K562 (cell line): ENCODE measurements at regions not wholly inside any gene's neighbourhood (a gene's known extent, or its start where the extent isn't known, plus 50 kb on each side); places are given as distances from the start of the nearest gene placed in this dataset.

Source experiments
- CSDE1 ChIP-seq, 2 experiments: fragments of 450-650 bp; IDR thresholded peaks; 2 replicates each; pipeline ENCODE4 v1.6.1; 2016; ENCODE audit warnings: mild to moderate bottlenecking in 1 of 2
- DDX20 ChIP-seq: fragments of 450-650 bp; IDR thresholded peaks from 2 replicates; pipeline ENCODE4 v1.6.1; 2016; ENCODE audit warnings: missing genetic modification characterization, low read depth, mild to moderate bottlenecking, missing compliant biosample characterization, moderate library complexity
- ETS2 ChIP-seq: IDR thresholded peaks from 2 replicates; pipeline ENCODE4 v1.6.1; 2016; ENCODE audit warnings: borderline replicate concordance, missing genetic modification characterization, mild to moderate bottlenecking, moderate library complexity, missing compliant biosample characterization; ENCODE audit not compliant: poor library complexity, severe bottlenecking
- HDAC6 ChIP-seq: IDR thresholded peaks from 2 replicates; pipeline ENCODE4 v1.6.1; 2012; ENCODE audit warnings: low read depth, mild to moderate bottlenecking, control low read depth, inconsistent platforms, low read length, moderate library complexity
- POLR2A ChIP-seq: fragments of 450-650 bp; conservative IDR thresholded peaks from 2 replicates; pipeline ENCODE4 v1.6.1; 2016
- XRCC4 ChIP-seq: IDR thresholded peaks from one replicate; pipeline ENCODE4 v1.6.1; 2011; ENCODE audit not compliant: insufficient read depth, insufficient read length; ENCODE audit errors: extremely low read depth
- ZNF77 ChIP-seq: fragments of 250-450 bp; sonication (Bioruptor Pico); IDR thresholded peaks from 2 replicates; pipeline ENCODE4 v1.5.0; 2020
- TF ChIP-seq, protein P1 (sequence below): fragments of 450-650 bp; IDR thresholded peaks from 2 replicates; pipeline ENCODE4 v1.6.1; 2016; ENCODE audit warnings: antibody characterized with exemption
- TF ChIP-seq, protein P2 (sequence below): fragments of 450-650 bp; formaldehyde crosslinking; IDR thresholded peaks from 2 replicates; pipeline ENCODE4 v1.4.0; 2020; ENCODE audit warnings: mild to moderate bottlenecking
- TF ChIP-seq, protein P3 (sequence below), 2 experiments: IDR thresholded peaks; 2 replicates each; pipeline ENCODE4 v1.6.1; 2012; ENCODE audit warnings: improper control_type of control experiment in 2 of 2, low read depth in 2 of 2, low read length in 2 of 2, borderline replicate concordance in 1 of 2
- TF ChIP-seq, protein P4 (sequence below): sonication (generic); formaldehyde crosslinking; IDR thresholded peaks from 2 replicates; pipeline ENCODE4 v1.9.0; 2022; ENCODE audit warnings: mild to moderate bottlenecking, missing genetic modification reagents
- TF ChIP-seq, protein P5 (sequence below): fragments of 250-450 bp; sonication (Bioruptor Pico); IDR thresholded peaks from 2 replicates; pipeline ENCODE4 v1.5.0; 2021; ENCODE audit warnings: mild to moderate bottlenecking, borderline replicate concordance
- TF ChIP-seq, protein P6 (sequence below): fragments of 250-450 bp; sonication (Bioruptor Pico); IDR thresholded peaks from 2 replicates; pipeline ENCODE4 v1.5.0; 2021
- TF ChIP-seq, protein P7 (sequence below): fragments of 150-350 bp; IDR thresholded peaks from 2 replicates; pipeline ENCODE4 v1.6.1; 2014; ENCODE audit warnings: low read depth, mild to moderate bottlenecking, low read length, borderline replicate concordance

DNA sequence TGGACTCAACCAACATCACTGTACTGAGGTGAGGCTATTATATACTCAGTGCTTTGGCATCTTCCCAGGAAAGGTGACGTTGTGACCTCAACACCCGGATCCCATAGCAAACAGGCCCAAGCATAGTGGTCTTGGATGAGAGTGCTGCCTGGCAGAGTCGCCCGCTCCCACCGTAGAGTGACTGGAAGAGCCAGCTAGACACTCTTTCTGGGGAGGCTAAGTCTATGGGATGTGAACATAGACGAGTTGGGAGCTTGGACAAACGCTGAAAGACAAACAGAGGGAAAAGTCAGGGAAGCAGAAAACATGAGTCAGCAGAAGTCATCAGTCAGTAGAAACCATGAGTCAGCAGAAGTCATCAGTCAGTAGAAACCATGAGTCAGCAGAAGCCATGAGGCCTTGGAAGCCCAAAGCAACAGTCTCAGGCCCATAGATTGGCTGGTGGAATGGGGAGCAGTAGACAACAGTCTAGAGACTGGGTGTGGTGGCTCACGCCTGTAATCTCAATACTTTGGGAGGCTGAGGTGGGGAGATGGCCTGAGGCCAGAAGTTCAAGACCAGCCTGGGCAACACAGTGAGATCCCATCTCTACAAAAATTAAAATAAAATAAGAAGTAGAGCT is 66.4 kb upstream of the MAP1LC3B2 start (continued):
- TF ChIP-seq, protein P1, sequence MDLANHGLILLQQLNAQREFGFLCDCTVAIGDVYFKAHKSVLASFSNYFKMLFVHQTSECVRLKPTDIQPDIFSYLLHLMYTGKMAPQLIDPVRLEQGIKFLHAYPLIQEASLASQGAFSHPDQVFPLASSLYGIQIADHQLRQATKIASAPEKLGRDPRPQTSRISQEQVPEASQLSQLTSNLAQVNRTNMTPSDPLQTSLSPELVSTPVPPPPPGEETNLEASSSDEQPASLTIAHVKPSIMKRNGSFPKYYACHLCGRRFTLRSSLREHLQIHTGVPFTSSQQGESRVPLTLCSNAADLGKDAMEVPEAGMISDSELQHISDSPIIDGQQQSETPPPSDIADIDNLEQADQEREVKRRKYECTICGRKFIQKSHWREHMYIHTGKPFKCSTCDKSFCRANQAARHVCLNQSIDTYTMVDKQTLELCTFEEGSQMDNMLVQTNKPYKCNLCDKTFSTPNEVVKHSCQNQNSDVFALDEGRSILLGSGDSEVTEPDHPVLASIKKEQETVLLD: peak; percentile 76; the same call in 1 of the 2 replicates
- TF ChIP-seq, protein P2, sequence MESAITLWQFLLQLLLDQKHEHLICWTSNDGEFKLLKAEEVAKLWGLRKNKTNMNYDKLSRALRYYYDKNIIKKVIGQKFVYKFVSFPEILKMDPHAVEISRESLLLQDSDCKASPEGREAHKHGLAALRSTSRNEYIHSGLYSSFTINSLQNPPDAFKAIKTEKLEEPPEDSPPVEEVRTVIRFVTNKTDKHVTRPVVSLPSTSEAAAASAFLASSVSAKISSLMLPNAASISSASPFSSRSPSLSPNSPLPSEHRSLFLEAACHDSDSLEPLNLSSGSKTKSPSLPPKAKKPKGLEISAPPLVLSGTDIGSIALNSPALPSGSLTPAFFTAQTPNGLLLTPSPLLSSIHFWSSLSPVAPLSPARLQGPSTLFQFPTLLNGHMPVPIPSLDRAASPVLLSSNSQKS (CRISPR knock-in tag): no peak
- TF ChIP-seq ZNF77 (no peak), CSDE1 (IDR thresholded peaks at IDR 0.05) (no peak), POLR2A (no peak), ETS2 (tag) (no peak), XRCC4 (no peak), DDX20 (tag) (no peak), HDAC6 (no peak)
- TF ChIP-seq, protein P3, sequence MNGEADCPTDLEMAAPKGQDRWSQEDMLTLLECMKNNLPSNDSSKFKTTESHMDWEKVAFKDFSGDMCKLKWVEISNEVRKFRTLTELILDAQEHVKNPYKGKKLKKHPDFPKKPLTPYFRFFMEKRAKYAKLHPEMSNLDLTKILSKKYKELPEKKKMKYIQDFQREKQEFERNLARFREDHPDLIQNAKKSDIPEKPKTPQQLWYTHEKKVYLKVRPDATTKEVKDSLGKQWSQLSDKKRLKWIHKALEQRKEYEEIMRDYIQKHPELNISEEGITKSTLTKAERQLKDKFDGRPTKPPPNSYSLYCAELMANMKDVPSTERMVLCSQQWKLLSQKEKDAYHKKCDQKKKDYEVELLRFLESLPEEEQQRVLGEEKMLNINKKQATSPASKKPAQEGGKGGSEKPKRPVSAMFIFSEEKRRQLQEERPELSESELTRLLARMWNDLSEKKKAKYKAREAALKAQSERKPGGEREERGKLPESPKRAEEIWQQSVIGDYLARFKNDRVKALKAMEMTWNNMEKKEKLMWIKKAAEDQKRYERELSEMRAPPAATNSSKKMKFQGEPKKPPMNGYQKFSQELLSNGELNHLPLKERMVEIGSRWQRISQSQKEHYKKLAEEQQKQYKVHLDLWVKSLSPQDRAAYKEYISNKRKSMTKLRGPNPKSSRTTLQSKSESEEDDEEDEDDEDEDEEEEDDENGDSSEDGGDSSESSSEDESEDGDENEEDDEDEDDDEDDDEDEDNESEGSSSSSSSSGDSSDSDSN (IDR thresholded peaks at IDR 0.05; ENCODE audit: borderline replicate concordance in 1 of 2, low read depth in 2 of 2, low read length in 2 of 2): no peak
- TF ChIP-seq, protein P4, sequence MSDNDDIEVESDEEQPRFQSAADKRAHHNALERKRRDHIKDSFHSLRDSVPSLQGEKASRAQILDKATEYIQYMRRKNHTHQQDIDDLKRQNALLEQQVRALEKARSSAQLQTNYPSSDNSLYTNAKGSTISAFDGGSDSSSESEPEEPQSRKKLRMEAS (CRISPR knock-in tag): no peak
- TF ChIP-seq, protein P5, sequence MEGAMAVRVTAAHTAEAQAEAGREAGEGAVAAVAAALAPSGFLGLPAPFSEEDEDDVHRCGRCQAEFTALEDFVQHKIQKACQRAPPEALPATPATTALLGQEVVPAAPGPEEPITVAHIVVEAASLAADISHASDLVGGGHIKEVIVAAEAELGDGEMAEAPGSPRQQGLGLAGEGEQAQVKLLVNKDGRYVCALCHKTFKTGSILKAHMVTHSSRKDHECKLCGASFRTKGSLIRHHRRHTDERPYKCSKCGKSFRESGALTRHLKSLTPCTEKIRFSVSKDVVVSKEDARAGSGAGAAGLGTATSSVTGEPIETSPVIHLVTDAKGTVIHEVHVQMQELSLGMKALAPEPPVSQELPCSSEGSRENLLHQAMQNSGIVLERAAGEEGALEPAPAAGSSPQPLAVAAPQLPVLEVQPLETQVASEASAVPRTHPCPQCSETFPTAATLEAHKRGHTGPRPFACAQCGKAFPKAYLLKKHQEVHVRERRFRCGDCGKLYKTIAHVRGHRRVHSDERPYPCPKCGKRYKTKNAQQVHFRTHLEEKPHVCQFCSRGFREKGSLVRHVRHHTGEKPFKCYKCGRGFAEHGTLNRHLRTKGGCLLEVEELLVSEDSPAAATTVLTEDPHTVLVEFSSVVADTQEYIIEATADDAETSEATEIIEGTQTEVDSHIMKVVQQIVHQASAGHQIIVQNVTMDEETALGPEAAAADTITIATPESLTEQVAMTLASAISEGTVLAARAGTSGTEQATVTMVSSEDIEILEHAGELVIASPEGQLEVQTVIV (CRISPR knock-in tag): no peak
- TF ChIP-seq, protein P6, sequence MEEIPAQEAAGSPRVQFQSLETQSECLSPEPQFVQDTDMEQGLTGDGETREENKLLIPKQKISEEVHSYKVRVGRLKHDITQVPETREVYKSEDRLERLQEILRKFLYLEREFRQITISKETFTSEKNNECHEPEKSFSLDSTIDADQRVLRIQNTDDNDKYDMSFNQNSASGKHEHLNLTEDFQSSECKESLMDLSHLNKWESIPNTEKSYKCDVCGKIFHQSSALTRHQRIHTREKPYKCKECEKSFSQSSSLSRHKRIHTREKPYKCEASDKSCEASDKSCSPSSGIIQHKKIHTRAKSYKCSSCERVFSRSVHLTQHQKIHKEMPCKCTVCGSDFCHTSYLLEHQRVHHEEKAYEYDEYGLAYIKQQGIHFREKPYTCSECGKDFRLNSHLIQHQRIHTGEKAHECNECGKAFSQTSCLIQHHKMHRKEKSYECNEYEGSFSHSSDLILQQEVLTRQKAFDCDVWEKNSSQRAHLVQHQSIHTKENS (CRISPR knock-in tag): no peak
- TF ChIP-seq, protein P7, sequence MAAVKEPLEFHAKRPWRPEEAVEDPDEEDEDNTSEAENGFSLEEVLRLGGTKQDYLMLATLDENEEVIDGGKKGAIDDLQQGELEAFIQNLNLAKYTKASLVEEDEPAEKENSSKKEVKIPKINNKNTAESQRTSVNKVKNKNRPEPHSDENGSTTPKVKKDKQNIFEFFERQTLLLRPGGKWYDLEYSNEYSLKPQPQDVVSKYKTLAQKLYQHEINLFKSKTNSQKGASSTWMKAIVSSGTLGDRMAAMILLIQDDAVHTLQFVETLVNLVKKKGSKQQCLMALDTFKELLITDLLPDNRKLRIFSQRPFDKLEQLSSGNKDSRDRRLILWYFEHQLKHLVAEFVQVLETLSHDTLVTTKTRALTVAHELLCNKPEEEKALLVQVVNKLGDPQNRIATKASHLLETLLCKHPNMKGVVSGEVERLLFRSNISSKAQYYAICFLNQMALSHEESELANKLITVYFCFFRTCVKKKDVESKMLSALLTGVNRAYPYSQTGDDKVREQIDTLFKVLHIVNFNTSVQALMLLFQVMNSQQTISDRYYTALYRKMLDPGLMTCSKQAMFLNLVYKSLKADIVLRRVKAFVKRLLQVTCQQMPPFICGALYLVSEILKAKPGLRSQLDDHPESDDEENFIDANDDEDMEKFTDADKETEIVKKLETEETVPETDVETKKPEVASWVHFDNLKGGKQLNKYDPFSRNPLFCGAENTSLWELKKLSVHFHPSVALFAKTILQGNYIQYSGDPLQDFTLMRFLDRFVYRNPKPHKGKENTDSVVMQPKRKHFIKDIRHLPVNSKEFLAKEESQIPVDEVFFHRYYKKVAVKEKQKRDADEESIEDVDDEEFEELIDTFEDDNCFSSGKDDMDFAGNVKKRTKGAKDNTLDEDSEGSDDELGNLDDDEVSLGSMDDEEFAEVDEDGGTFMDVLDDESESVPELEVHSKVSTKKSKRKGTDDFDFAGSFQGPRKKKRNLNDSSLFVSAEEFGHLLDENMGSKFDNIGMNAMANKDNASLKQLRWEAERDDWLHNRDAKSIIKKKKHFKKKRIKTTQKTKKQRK: no peak
